GM12864 (cell line): ENCODE measurements at regions not wholly inside any gene's neighbourhood (a gene's known extent, or its start where the extent isn't known, plus 50 kb on each side); places are given as distances from the start of the nearest gene placed in this dataset.

Experiments used
- DNase-seq: peaks from one replicate; pipeline ENCODE4 v3.0.0-alpha.2; 2011; ENCODE audit warnings: low read depth
- H3K4me3 ChIP-seq: 2 replicates; pipeline ENCODE4 v1.5.1; 2011; ENCODE audit warnings: mild to moderate bottlenecking, low read depth, low read length, control low read depth
- CTCF ChIP-seq: IDR thresholded peaks from 2 replicates; pipeline ENCODE4 v1.5.1; 2011; ENCODE audit warnings: low read depth, mild to moderate bottlenecking, moderate library complexity, low read length, control low read depth, inconsistent platforms; ENCODE audit errors: missing control alignments

DNA sequence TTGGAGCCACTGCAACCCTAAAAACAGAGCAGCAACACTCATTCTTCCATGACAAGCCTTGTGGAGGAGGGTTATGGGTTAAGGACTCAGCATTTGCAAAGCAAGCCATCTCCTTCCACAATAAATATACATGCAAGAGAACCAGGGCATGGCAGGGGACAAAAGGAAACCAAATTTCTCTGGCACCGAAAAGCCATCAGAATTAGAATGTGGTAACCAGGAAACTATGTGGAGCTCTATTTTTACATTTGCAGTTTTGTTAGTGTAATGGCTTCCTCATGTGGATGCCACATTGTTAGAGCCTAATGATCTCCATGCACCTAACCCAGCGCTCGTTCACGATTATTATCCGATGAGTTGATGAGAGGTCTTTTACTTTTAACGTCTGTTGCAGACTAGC lies 91.7 kb downstream of the NAV1 start:
- no peak for TF ChIP-seq CTCF
- no peak overlapping the region for H3K4me3 ChIP-seq
- DNase-seq = no peak

GRCh38 chr1:201631037-201631436 lies 92.1 kb downstream of the NAV1 start:
- DNase-seq = no peak
- TF ChIP-seq CTCF = no peak
- H3K4me3 ChIP-seq = no peak overlapping the region

GRCh38 chr1:201632364-201632952 lies 93.5 kb downstream of the NAV1 start:
- no peak for TF ChIP-seq CTCF
- H3K4me3 ChIP-seq = no peak overlapping the region
- DNase-seq = no peak

- H3K4me3 ChIP-seq = no peak overlapping the region
- no peak for TF ChIP-seq CTCF
- no peak for DNase-seq
Measured at GRCh38 chr1:201633297-201633696, 94.4 kb downstream of the NAV1 start.

GRCh38 chr1:201633811-201634210 lies 94.9 kb downstream of the NAV1 start:
- H3K4me3 ChIP-seq = no peak overlapping the region
- no peak for DNase-seq
- no peak for TF ChIP-seq CTCF

GRCh38 chr1:201634261-201634660 lies 95.3 kb downstream of the NAV1 start:
- DNase-seq = no peak
- no peak overlapping the region for H3K4me3 ChIP-seq
- no peak for TF ChIP-seq CTCF

DNA sequence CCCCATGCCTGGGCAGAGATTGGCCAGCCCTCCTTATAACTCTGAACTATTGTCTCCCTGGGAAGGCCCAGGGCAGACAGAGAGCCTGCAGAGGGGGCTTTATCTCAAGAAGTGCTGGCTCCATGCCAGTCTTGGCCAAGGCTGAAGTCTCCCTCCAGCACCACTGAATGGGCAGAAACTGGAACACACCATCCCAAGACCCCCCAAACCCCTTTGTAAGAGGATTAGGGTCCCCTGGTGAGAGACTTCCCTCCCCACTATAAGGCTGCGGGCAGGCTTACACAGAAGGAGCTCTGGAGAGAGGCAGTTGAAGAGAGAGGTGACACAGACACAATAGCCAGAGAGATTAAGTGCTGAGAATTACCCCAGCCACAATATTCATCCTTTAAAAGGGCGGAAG lies 97.2 kb downstream of the NAV1 start:
- TF ChIP-seq CTCF = no peak
- H3K4me3 ChIP-seq = no peak overlapping the region
- no peak for DNase-seq
